Iris pigment epithelial cell (primary cell): ENCODE measurements at regions not wholly inside any gene's neighbourhood (a gene's known extent, or its start where the extent isn't known, plus 50 kb on each side); places are given as distances from the start of the nearest gene placed in this dataset.
A peak's percentile ranks its signal among the peaks of the same experiment; 100 is the strongest.
"Not testable (repeated sequence)": the region's sequence is repeated elsewhere in the genome, so short reads cannot be mapped to it uniquely, and the experiment has no call there.

Source experiments
- DNase-seq: peaks from one replicate; pipeline ENCODE4 v3.0.0-alpha.2; 2011; ENCODE audit warnings: low read depth

- not testable (repeated sequence) for DNase-seq
These were observed 302.1 kb downstream of the PCDH11X start for GRCh38 chrX:92081250-92081649.

- DNase-seq = not testable (repeated sequence)
These were observed 311.6 kb downstream of the PCDH11X start for GRCh38 chrX:92090756-92091155.

GRCh38 chrX:92098136-92098535, 319.0 kb downstream of the PCDH11X start:
- not testable (repeated sequence) for DNase-seq

- DNase-seq = not testable (repeated sequence)
These were observed 320.9 kb downstream of the PCDH11X start for GRCh38 chrX:92100095-92100494.

- not testable (repeated sequence) for DNase-seq
These were observed 326.5 kb downstream of the PCDH11X start for GRCh38 chrX:92105693-92106092.

- not testable (repeated sequence) for DNase-seq
These were observed 327.5 kb downstream of the PCDH11X start for GRCh38 chrX:92106671-92107070.

GRCh38 chrX:92110410-92110911, 331.3 kb downstream of the PCDH11X start:
- not testable (repeated sequence) for DNase-seq

GRCh38 chrX:92117701-92118100, 338.5 kb downstream of the PCDH11X start:
- not testable (repeated sequence) for DNase-seq

- not testable (repeated sequence) for DNase-seq
These were observed 383.9 kb downstream of the PCDH11X start for GRCh38 chrX:92163035-92163434.

- DNase-seq = no peak
These were observed 430.8 kb downstream of the PCDH11X start for GRCh38 chrX:92209936-92210335.

- DNase-seq = peak; percentile 0
These were observed 434.6 kb downstream of the PCDH11X start for GRCh38 chrX:92213786-92214185.

- DNase-seq = not testable (repeated sequence)
These were observed 435.8 kb downstream of the PCDH11X start for GRCh38 chrX:92215011-92215410.

- no peak for DNase-seq
These were observed 445.2 kb downstream of the PCDH11X start for GRCh38 chrX:92224406-92224805.

- DNase-seq = no peak
These were observed 451.5 kb downstream of the PCDH11X start for GRCh38 chrX:92230628-92231027.

GRCh38 chrX:92231391-92231790, 452.2 kb downstream of the PCDH11X start:
- no peak for DNase-seq

- no peak for DNase-seq
These were observed 453.0 kb downstream of the PCDH11X start for GRCh38 chrX:92232182-92232581.

- DNase-seq = no peak
These were observed 462.1 kb downstream of the PCDH11X start for GRCh38 chrX:92241249-92241648.

GRCh38 chrX:92247076-92247475, 467.9 kb downstream of the PCDH11X start:
- DNase-seq = peak; percentile 32

GRCh38 chrX:92249125-92249524, 469.9 kb downstream of the PCDH11X start:
- no peak for DNase-seq

- DNase-seq = no peak
These were observed 480.9 kb downstream of the PCDH11X start for GRCh38 chrX:92260102-92260501.

GRCh38 chrX:92270936-92271855, 492.0 kb downstream of the PCDH11X start:
- no peak for DNase-seq

- not testable (repeated sequence) for DNase-seq
These were observed 499.4 kb downstream of the PCDH11X start for GRCh38 chrX:92278556-92278955.

GRCh38 chrX:92280347-92280746, 501.2 kb downstream of the PCDH11X start:
- DNase-seq = not testable (repeated sequence)
